ENCODE measurements at regions not wholly inside any gene's neighbourhood (a gene's known extent, or its start where the extent isn't known, plus 50 kb on each side); places are given as distances from the start of the nearest gene placed in this dataset.
"Not testable (repeated sequence)": the region's sequence is repeated elsewhere in the genome, so short reads cannot be mapped to it uniquely, and the experiment has no call there.

DNA sequence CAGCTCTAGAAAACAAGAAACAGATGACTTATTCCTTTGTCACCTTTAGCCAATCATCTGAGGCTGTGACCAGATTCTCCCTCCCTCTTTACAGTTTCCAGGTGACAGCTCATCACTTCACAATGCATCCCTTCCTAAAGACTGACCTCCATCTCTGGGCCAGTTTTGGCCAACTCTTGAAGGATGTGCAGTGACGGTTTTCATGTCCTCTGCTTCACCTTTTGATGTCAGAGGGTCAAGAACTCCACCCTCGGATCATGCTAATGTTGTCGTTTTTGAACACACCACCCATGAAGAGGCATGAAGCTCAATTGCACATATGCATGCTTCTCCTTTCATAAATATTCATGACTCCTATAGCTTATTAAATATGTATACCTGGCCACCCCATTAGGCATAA is 161.2 kb upstream of the SYNPR start:
- no peak for ATAC-seq

GRCh38 chr3:63124090-63124489 is 154.0 kb upstream of the SYNPR start:
- ATAC-seq: no peak

- ATAC-seq: no peak
Measured at GRCh38 chr3:63126530-63126929, 151.6 kb upstream of the SYNPR start.

DNA sequence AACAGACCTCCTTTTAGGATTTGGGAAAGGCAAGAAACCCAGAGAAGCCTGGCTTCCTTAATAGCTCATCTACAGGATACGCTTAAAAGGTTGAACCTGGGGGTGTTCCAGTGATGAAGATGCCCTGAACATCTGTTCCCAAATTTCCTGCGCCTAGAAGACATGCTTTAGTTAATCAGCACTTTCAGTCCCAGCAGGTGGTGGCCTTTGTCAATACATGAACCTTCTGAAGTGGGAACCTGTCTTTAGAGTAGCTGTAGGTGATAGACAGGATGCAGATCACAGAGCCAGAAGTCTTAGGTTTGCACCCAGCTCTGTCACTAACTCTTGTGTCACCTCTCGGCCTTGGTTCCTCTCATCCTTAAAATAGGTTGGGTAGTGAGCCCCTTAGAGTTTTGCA is 149.7 kb upstream of the SYNPR start:
- ATAC-seq: no peak

GRCh38 chr3:63130625-63131024 is 147.5 kb upstream of the SYNPR start:
- no peak for ATAC-seq

- ATAC-seq: no peak
Measured at GRCh38 chr3:63132461-63133250, 145.5 kb upstream of the SYNPR start.

DNA sequence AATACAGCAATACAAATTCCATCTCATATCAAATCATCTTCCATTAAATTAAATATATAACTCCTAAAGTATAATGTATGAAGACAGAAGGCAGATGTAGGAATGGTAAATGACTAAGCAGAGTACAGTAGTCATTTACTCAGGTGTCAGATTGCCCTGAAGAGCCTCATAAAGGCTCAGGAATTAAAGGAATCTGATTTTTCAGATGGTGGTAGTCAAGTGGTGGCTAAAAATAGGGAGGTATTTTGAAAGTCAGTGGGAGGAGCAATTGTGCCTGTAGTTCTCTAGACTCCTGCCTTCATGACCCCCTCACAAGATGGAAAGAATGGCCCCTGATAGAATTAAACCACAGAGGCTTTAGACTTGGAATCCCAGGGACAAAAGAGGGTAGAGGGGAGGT is 142.7 kb upstream of the SYNPR start:
- ATAC-seq: no peak

DNA sequence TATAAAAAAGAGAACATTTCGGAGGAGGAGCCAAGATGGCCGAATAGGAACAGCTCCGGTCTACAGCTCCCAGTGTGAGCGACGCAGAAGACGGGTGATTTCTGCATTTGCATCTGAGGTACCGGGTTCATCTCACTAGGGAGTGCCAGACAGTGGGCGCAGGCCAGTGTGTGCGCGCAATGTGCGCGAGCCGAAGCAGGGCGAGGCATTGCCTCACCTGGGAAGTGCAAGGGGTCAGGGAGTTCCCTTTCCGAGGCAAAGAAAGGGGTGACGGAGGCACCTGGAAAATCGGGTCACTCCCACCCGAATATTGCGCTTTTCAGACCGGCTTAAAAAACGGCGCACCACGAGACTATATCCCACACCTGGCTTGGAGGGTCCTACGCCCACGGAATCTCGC is 141.9 kb upstream of the SYNPR start:
- not testable (repeated sequence) for ATAC-seq

GRCh38 chr3:63142681-63143080 is 135.4 kb upstream of the SYNPR start:
- no peak for ATAC-seq

- ATAC-seq: no peak
Measured at GRCh38 chr3:63146154-63146553, 132.0 kb upstream of the SYNPR start.

DNA sequence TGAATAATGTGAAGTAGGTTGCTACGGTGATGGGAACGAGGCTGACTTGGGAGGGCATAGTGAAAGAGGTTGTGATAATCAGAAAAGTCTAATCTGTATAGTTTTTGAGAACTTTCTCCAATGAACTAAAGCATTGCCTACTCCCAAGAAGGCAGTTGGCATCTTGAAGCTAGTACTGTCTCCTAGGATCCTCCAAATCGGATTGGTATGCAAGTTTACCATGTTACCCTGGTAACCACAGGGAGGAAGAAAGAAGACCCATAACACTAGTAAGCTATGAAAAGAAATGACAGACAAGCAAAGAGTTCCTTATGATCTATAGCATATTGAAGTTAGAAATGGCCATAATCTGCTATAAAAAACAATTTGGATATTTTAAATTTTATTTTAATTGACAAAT is 127.2 kb upstream of the SYNPR start:
- no peak for ATAC-seq

DNA sequence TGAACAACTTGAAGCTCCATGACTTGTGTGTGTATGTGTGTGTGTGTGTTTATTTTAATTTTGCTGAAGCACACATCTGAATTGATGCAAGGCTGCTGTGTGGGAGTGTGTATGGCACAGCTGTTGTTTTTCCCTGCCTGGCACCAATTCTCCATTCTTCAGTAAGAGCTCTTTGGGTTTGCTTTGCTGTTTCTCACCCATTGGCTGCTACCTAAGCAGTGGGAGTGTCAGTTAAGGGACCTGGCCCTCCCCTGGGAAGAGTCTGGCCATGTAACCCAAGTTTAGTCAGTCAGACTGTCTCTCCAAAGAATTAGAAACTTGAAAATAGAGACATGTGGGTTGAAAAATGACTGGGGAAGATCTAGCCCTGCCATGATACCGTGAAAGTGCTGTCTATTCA is 126.2 kb upstream of the SYNPR start:
- no peak for ATAC-seq

GRCh38 chr3:63159764-63160163 is 118.3 kb upstream of the SYNPR start:
- no peak for ATAC-seq

GRCh38 chr3:63167113-63167512 is 111.0 kb upstream of the SYNPR start:
- no peak for ATAC-seq

- ATAC-seq: no peak
Measured at GRCh38 chr3:63168179-63168578, 109.9 kb upstream of the SYNPR start.

DNA sequence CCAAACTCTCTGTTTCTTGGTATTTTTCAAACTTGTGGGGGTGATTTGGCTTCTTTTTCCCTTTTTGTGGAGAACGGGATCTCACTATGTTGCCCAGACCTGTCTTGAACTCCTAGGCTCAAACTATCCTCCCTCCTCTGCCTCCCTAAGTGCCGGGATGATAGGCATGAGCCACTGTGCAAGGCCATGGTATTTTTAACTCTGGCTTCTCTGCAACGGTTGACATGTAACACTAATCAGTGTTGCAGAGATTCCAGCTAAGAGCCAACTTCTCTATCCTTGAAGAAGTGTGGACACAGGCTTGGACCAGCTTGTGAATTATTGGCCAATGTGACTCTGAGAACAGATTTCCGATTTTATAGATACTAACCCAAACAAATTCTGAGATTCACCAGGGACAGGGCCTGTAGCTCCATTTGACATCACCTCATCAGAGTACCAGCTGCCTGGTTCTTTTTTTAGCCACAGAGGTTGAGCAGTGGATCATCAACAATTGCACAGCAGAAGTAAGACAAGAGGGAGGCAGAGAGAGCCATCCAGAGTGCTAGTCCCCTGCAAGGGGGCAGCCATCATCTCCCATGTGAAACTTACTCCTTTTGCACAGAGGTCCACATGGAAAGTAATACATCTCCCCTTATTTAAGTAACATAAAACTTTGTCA is 98.1 kb upstream of the SYNPR start:
- ATAC-seq: no peak

- ATAC-seq: no peak
Measured at GRCh38 chr3:63192248-63192647, 85.9 kb upstream of the SYNPR start.

GRCh38 chr3:63193647-63194046 is 84.5 kb upstream of the SYNPR start:
- ATAC-seq: no peak

GRCh38 chr3:63199606-63200005 is 78.5 kb upstream of the SYNPR start:
- ATAC-seq: no peak

GRCh38 chr3:63202529-63202928 is 75.6 kb upstream of the SYNPR start:
- ATAC-seq: peak; percentile 26

- peak; percentile 29 for ATAC-seq
Measured at GRCh38 chr3:63207066-63207590, 71.0 kb upstream of the SYNPR start.

- ATAC-seq: no peak
Measured at GRCh38 chr3:63228087-63228486, 50.0 kb upstream of the SYNPR start.

Measured in esophagus mucosa (tissue), 1 donor.